ENCODE measurements at regions not wholly inside any gene's neighbourhood (a gene's known extent, or its start where the extent isn't known, plus 50 kb on each side); places are given as distances from the start of the nearest gene placed in this dataset.
A peak's percentile ranks its signal among the peaks of the same experiment; 100 is the strongest.

GRCh38 chr20:61118429-61119224 lies 133.4 kb upstream of the CDH4 start:
- DNase-seq: no peak

- no peak for DNase-seq
Observed at GRCh38 chr20:61119273-61119672, 132.8 kb upstream of the CDH4 start.

- no peak for DNase-seq
Observed at GRCh38 chr20:61119794-61120410, 132.2 kb upstream of the CDH4 start.

GRCh38 chr20:61120595-61121515 lies 131.2 kb upstream of the CDH4 start:
- DNase-seq: peak; percentile 81

GRCh38 chr20:61121661-61122060 lies 130.4 kb upstream of the CDH4 start:
- no peak for DNase-seq

- no peak for DNase-seq
Observed at GRCh38 chr20:61123286-61123685, 128.8 kb upstream of the CDH4 start.

GRCh38 chr20:61123751-61124368 lies 128.2 kb upstream of the CDH4 start:
- DNase-seq: no peak

- no peak for DNase-seq
Observed at GRCh38 chr20:61125076-61125475, 127.0 kb upstream of the CDH4 start.

- DNase-seq: no peak
Observed at GRCh38 chr20:61125546-61126180, 126.4 kb upstream of the CDH4 start.

- no peak for DNase-seq
Observed at GRCh38 chr20:61126369-61127195, 125.5 kb upstream of the CDH4 start.

GRCh38 chr20:61127311-61128039 lies 124.6 kb upstream of the CDH4 start:
- no peak for DNase-seq

- no peak for DNase-seq
Observed at GRCh38 chr20:61128701-61129269, 123.3 kb upstream of the CDH4 start.

GRCh38 chr20:61129311-61129710 lies 122.8 kb upstream of the CDH4 start:
- DNase-seq: no peak

- no peak for DNase-seq
Observed at GRCh38 chr20:61130156-61130555, 121.9 kb upstream of the CDH4 start.

GRCh38 chr20:61131944-61132343 lies 120.1 kb upstream of the CDH4 start:
- no peak for DNase-seq

GRCh38 chr20:61133611-61134010 lies 118.5 kb upstream of the CDH4 start:
- no peak for DNase-seq

- no peak for DNase-seq
Observed at GRCh38 chr20:61134296-61135030, 117.6 kb upstream of the CDH4 start.

- no peak for DNase-seq
Observed at GRCh38 chr20:61135266-61135665, 116.8 kb upstream of the CDH4 start.

- DNase-seq: peak; percentile 78
Observed at GRCh38 chr20:61135968-61136367, 116.1 kb upstream of the CDH4 start.

GRCh38 chr20:61138566-61138965 lies 113.5 kb upstream of the CDH4 start:
- DNase-seq: no peak

Data from NCI-H82 (cell line).